GM12892 (cell line): ENCODE measurements at regions not wholly inside any gene's neighbourhood (a gene's known extent, or its start where the extent isn't known, plus 50 kb on each side); places are given as distances from the start of the nearest gene placed in this dataset.

ENCODE experiments used
- POLR2A ChIP-seq: IDR thresholded peaks from 2 replicates; pipeline ENCODE4 v1.6.1; 2011; ENCODE audit warnings: low read depth, low read length, control low read depth
- TAF1 ChIP-seq: IDR thresholded peaks from 2 replicates; pipeline ENCODE4 v1.6.1; 2011; ENCODE audit warnings: low read depth, mild to moderate bottlenecking, control low read depth, low read length, borderline replicate concordance

GRCh38 chr4:66736606-66737005 lies 808.7 kb downstream of the CENPC start:
- TF ChIP-seq TAF1 (no peak), POLR2A (no peak)
